ENCODE measurements at regions not wholly inside any gene's neighbourhood (a gene's known extent, or its start where the extent isn't known, plus 50 kb on each side); places are given as distances from the start of the nearest gene placed in this dataset.

DNA sequence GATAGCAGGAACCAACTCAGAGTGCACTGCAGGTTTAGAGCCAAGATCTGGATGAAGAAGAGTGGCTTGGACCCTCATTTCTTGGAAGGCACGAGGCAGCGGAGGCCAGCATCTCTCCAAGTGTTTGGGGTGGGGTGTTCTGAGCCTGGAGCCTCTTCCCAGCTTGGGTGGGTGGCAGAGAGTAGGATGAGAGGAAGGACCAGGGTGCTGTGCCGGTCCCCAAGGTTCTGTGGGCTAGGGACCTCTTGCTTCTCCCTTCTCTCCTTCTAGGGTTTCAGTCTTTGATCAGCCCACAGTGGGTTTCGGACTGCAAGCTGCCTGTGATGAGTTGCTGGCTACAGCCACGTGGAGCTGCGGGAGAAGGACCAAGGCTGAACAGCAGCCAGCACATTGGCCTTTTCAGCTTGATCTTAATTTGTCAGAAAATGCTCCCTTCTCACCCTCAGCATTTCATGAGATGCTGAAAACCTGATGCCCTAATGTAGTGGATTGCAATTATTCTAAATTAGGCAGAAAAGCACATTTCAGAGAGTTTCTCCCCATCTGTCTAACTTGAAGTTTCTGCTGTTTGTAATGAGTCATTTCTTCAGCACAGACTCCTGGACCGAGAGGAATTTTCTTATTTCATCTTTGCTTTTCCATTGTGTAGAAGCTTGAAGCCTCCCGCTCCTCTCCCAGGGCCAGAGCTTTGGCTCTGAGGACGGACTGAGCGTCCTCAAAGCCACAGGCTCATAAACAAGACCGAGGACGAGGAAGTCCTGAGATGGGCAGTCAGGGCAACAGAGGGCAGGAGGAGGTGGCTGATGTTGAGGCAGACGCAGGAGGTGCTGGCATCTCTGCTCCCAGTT lies 99.1 kb upstream of the HDAC4 start:
- no peak for TF ChIP-seq POLR2AphosphoS5 (IDR thresholded peaks at IDR 0.05)
- no peak for TF ChIP-seq CTCF (IDR thresholded peaks at IDR 0.05)
- TF ChIP-seq POLR2A (IDR thresholded peaks at IDR 0.05): no peak
- no peak for TF ChIP-seq EP300 (IDR thresholded peaks at IDR 0.05)

Data from stomach (tissue), 4 donors.